Germinal center (tissue), 1 donor: ENCODE measurements at regions not wholly inside any gene's neighbourhood (a gene's known extent, or its start where the extent isn't known, plus 50 kb on each side); places are given as distances from the start of the nearest gene placed in this dataset.
"Not testable (repeated sequence)": the region's sequence is repeated elsewhere in the genome, so short reads cannot be mapped to it uniquely, and the experiment has no call there.

ENCODE experiments used
- DNase-seq: peaks from one replicate; pipeline ENCODE4 v3.0.0; 2012; ENCODE audit warnings: mixed read lengths, low spot score

- DNase-seq: not testable (repeated sequence)
Observed at GRCh38 chr1:120552190-120552589, 137.4 kb downstream of the NBPF8 start.

DNA sequence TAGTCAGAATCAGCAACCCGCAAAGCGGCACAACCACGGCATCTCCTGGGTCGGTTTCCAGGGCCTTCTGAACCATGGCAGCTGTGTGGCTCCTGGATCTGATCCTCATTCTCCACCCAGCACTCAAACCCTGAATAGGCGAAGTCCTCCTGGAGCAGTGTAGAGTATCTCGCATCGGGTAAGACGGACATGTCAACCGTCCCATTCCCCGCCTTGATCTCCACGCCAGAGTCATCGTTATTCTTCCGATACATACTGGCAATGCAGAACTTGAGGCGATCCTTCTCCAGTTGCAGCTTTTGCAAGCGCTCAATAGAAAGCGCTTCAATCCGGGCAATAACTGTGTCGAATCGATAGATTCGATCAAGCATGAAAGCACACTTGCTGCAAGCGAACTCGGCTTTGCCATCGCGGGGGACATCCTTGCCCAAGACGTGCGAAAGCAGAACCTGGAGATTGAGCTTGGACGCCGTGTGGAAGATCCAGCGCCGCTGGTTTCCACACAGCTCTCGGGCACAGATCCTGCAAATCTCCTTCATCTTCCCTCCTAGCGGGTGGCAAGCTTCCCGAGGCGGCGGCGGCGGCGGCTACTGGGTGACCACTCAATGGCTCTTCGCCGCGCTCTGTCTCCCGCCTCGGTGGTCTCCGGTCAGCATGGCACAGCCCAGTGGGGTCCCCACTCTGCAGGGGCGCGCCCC is 142.9 kb downstream of the NBPF8 start:
- DNase-seq: peak; percentile 0

DNA sequence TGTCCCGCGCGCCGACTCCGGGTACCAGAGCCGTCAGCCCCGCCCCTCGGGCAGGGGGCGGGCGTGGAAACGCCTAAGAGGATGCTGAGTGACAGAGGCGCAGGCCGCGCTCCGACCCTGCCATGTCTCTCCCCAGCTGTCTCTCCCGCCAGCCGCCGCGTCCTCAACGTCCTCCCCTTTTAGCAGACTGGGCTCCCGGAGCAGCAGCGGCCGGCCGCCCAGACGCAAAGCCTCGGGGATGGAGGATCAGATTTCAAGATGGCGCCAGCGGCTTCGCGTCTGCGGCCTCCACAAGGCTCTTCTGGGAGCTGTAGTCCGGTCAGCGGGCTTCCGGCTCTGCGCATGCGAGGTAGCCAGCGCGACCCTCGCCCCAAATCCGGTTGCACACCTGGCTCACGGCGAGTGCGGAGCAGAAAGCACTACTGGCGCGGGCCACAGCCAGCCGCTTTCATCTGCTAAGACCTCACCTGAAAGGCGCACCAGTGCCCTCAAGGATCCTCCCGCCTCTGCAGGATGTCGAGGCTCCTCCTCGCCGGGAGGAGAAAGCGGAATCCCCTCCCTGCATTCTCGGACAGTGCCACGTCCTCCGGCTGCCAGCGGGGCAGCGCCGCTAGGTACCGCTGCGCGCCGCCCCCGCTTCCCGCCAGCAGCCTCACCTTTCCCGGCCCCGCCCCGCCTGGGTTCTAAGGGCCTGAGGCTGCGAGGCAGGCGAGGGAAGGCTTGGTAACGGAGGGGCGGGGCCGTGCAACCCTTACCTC is 143.6 kb downstream of the NBPF8 start:
- DNase-seq: not testable (repeated sequence)

GRCh38 chr1:120561767-120562166 is 146.9 kb downstream of the NBPF8 start:
- DNase-seq: not testable (repeated sequence)

- DNase-seq: not testable (repeated sequence)
Observed at GRCh38 chr1:120565396-120565795, 150.6 kb downstream of the NBPF8 start.

GRCh38 chr1:120567620-120568019 is 152.8 kb downstream of the NBPF8 start:
- not testable (repeated sequence) for DNase-seq

DNA sequence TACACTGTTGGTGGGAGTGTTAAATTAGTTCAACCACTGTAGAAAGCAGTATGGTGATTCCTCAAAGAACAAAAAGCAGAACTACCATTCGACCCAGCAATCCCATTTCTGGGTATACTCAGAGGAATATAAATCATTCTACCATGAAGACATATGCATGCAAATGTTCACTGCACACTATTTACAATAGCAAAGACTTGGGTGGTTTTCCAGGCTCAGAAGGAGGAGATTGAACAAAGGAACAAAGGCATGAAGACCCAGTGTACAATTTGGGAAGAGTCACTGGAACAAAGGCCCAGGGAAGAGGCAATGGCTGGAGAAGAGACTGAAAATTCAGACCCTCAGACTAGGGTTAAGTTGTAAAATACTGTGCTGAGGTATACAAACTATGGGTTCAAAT is 148.5 kb upstream of the NBPF26 start:
- not testable (repeated sequence) for DNase-seq

DNA sequence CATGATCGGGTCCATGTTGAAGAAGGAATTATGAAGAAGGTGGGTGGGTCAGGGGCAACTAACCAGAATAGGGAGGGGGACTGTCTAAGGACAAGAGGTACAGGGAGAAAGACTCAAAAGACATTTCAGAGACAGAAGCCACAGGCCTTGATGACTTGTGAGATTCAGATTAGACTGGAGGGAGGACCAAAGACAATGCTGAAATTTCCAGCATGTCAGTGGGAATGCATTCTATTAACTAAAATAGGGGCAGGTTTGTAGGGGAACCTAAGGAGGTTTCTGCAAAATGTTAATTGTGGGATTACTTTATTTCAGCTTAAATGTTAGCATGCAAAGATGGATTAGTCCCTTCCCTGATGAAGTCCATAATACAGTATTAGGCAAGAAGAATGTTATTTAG is 141.6 kb upstream of the NBPF26 start:
- DNase-seq: not testable (repeated sequence)

GRCh38 chr1:120586053-120586452 is 137.7 kb upstream of the NBPF26 start:
- DNase-seq: not testable (repeated sequence)

DNA sequence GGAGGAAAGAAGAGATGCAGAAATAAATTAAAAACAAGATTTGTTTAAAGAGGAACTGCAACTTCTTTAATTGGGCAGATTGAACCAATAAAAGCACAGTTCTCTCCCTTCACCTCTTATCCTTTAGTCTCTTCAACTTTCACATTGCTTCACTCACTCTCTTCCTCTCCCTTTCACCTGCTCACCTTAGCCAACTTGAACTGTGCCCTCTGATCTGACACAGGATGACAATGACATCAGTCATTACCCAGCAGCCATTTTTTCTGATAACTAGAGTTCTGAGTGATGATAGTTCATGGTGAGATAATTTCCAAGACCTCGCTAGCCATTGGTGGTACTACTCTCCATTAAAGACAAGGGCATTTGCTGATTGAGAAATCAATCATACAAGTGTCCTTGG is 134.9 kb upstream of the NBPF26 start:
- DNase-seq: not testable (repeated sequence)

DNA sequence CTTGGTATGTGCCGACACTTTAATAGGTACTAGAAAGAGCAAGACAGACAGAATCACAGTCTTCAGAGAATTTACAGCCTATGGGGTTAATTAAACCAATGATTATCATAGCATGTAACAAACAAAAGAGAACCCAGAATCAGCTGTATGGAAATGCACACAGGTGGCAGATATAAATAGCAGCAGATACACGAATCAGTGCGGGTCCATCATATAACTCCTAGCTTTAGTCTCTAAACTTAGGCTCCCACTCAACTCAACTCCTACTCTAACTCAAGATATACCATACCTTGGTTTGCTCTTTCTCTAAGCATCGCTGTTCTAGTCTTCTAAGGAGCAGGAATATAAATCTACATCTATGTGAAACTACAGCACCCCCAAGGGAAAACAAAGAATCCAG is 132.0 kb upstream of the NBPF26 start:
- DNase-seq: not testable (repeated sequence)

DNA sequence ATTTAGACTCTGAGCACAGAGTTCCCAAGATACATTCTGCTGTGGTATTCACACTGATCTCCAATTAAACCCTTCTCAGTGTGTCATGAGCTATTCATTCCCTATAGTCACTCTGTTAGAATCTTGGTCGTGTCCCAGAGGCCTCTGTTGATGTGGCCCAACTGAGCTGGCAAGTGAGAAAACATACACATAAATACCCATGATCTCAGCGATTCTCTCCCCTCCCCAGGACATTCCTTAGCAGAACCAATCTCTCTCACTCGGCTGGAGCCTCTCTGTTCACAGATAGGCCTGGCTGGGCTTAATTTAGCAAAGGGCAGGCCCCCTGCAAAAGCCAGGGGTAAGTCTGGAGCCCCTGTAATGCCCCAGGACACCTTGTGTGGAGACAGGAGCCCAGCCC is 130.8 kb upstream of the NBPF26 start:
- DNase-seq: not testable (repeated sequence)

- not testable (repeated sequence) for DNase-seq
Observed at GRCh38 chr1:120593648-120594047, 130.1 kb upstream of the NBPF26 start.

DNA sequence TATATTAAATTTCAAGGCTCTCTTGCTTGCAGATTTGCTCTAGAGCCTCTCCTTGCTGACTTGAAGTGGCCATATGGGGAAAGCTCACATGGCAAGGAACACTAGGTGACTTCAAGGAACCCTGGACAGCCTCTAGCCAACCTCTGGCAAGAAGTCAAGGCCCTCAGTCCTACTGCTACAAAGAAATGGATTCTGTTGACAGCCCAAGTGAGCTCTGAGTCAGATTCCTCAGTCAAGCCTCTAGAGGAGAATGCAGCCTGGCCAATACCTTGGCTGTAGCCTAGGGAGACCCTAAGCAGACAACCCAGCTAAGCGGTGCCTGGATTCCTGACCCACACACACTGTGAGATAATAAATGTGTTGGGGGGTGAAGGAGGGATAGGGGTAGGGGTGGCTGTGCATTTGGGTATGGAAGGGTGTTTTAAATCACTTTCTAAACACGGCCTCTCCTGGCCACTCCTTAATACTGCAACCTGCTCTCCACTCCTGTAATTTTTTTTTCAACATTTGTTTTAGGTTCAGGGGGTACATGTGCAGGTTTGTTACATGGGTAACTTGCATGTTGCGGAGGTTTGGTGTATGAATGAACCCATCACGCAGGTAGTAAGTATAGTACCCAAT is 125.3 kb upstream of the NBPF26 start:
- not testable (repeated sequence) for DNase-seq

DNA sequence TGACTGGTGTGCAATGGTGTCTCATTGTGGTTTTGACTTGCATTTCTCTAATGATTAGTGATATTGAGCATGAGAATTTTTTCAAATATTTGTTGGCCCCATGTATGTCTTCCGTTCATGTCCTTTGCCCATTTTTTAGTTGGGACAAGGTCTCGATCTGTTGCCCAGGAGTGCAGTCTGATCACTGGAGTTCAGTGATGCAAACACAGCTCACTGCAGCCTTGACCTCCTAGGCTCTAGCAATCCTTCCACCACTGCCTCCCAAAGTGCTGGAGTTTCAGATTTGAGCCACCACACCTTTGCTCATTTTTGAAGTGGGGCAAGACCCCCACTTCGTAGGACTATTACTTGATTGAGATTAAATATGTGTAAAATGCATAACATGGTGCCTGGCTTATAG is 124.2 kb upstream of the NBPF26 start:
- not testable (repeated sequence) for DNase-seq

- not testable (repeated sequence) for DNase-seq
Observed at GRCh38 chr1:120600442-120601041, 123.2 kb upstream of the NBPF26 start.

DNA sequence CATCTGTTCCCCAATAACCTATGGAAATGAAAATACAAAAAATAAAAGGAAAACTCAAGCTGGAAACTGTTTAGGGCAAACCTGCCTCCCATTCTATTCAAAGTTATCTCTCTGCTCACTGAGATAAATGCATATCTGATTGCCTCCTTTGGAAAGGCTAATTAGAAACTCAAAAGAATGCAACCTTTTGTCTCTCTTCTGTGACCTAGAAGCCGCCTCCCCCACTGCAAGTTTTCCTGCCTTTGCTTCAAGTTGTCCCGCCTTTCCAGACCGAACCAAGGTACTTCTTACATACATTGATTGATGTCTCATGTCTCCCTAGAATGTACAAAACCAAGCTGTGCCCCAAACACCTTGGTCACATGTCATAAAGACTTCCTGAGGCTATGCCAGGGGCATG is 115.9 kb upstream of the NBPF26 start:
- DNase-seq: not testable (repeated sequence)

DNA sequence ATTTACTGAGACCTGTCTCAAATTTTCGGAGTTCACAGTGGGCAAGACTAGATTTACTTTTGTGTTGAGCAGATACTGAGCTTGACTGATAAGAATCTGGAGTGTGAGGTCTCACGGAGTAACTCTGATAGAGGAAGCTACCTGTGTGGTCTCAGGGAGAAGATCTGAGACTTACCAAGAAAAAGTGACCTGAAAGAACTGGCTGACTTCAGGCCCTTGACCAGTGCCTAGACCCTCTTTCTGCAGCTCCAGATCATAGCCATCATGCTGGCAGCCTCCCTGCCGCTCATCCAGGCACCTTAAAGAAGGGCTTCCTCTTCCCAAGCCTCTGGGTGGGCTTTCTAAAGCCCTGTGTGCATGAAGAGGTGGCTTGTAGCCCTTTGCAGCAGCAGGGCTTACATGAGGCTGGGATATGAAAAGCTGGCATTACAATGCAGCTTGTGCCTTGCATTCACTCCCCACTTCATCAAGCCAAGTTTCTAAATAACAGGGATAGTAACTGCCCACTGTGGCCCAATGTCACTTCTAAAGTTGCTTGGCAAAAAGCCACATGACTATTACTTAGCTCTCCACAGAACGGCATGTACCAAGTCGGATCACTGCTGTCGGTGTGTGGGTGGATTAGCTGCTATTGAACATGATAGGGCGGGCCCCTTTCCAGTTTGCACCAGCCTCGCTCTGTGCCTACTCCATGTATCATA is 115.3 kb upstream of the NBPF26 start:
- DNase-seq: not testable (repeated sequence)

GRCh38 chr1:120609015-120609573 is 114.7 kb upstream of the NBPF26 start:
- DNase-seq: not testable (repeated sequence)

DNA sequence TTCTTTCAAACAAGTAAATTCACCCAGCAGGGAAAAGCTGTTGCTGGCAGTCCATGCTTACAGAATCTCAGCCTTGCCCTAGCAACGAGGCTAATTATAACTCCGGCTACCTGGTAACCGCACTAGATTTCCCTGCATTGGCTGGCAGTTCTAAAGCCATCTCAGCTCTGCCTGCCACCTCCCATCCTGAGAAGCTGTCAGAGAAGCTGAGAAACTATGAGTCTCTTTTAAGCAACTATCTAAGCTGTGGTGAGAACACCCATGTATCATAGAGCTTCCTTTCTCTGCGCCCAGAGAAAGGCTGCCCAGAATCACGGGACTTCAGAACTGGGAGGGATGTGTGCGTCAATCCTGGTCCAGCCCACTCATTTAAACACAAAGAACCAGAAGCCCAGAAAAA is 113.9 kb upstream of the NBPF26 start:
- not testable (repeated sequence) for DNase-seq

DNA sequence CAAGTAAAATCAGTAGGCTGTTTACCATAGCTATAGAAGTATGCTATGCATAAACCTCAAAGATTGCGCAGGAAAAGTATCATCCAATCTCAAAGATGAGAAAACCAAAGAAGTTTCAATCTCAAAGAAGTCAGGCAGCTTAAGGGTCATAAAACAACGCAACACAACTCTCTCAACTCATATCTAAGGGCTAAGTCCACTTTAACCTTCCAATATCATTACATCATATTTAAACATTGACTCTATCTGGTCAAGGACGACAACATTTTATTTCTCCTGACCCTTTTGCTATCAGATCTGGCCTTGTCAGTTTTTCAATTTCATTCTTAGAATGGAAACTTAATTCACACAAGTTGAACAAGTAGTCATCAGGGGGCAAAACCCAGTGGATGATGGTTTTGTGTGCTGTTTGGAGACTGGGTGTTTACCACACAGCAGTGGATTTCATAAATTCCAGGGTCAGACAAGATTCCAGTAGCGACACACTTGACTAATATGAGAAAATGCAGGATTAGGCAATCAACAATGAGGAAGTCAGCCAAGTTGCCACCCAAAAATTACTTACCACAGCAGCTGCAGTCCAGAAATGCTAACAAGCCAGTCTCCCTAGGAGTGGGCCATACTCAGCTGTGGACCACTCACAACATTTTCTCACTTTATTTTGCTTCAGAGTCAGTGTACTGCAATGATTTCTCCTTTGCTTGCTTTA is 108.7 kb upstream of the NBPF26 start:
- DNase-seq: not testable (repeated sequence)
